ENCODE measurements at regions not wholly inside any gene's neighbourhood (a gene's known extent, or its start where the extent isn't known, plus 50 kb on each side); places are given as distances from the start of the nearest gene placed in this dataset.

- Histone ChIP-seq H3K27me3 (ENCODE audit: low read depth) (no peaks in the 10 kb centered on the region), H3K4me1 (no peaks in the 10 kb centered on the region), H3K27ac (no peak overlapping the region), H3K36me3 (no peaks in the 10 kb centered on the region), H3K4me3 (no peak overlapping the region), H3K9me3 (no peaks in the 10 kb centered on the region)
- TF ChIP-seq CTCF (IDR thresholded peaks at IDR 0.05) = peak; percentile 12
- no peak for ATAC-seq
- intact Hi-C loops (cut with DNase I) = no loop called here
- DNase-seq = no peak
Observed at GRCh38 chr5:68661237-68661636, 432.6 kb upstream of the SLC30A5 start.

GRCh38 chr5:68662804-68663307, 431.0 kb upstream of the SLC30A5 start:
- intact Hi-C loops (cut with DNase I) = no loop called here
- TF ChIP-seq CTCF (IDR thresholded peaks at IDR 0.05) = no peak

GRCh38 chr5:68669864-68670575, 423.8 kb upstream of the SLC30A5 start:
- no peak for TF ChIP-seq CTCF (IDR thresholded peaks at IDR 0.05)
- H3K9me3 ChIP-seq = no peaks in the 10 kb centered on the region
- H3K36me3 ChIP-seq = no peaks in the 10 kb centered on the region
- DNase-seq (no peak), ATAC-seq (no peak)
- no peaks in the 10 kb centered on the region for H3K27me3 ChIP-seq (ENCODE audit: low read depth)
- no peak overlapping the region for H3K27ac ChIP-seq
- H3K4me3 ChIP-seq = no peak overlapping the region
- intact Hi-C loops (cut with DNase I) = no loop called here
- H3K4me1 ChIP-seq = peaks cover 7% of the 10 kb centered on the region

More at GRCh38 chr5:68662804-68663307, 431.0 kb upstream of the SLC30A5 start:
- Histone ChIP-seq H3K4me3 (no peak overlapping the region), H3K27me3 (ENCODE audit: low read depth) (no peaks in the 10 kb centered on the region), H3K9me3 (no peaks in the 10 kb centered on the region), H3K36me3 (no peaks in the 10 kb centered on the region), H3K4me1 (no peaks in the 10 kb centered on the region), H3K27ac (no peak overlapping the region)
- DNase-seq (no peak), ATAC-seq (no peak)

- no peak for TF ChIP-seq CTCF (IDR thresholded peaks at IDR 0.05)
- H3K27ac ChIP-seq = no peak overlapping the region
- ATAC-seq (no peak), DNase-seq (no peak)
- no peaks in the 10 kb centered on the region for H3K36me3 ChIP-seq
- intact Hi-C loops (cut with DNase I) = no loop called here
- no peaks in the 10 kb centered on the region for H3K9me3 ChIP-seq
- peaks cover 7% of the 10 kb centered on the region for H3K4me1 ChIP-seq
- H3K27me3 ChIP-seq (ENCODE audit: low read depth) = no peaks in the 10 kb centered on the region
- H3K4me3 ChIP-seq = peak overlapping the region; percentile 4
Observed at GRCh38 chr5:68673106-68673822, 420.6 kb upstream of the SLC30A5 start.

- H3K4me1 ChIP-seq = peaks cover 7% of the 10 kb centered on the region
- ATAC-seq (no peak), DNase-seq (no peak)
- no peaks in the 10 kb centered on the region for H3K36me3 ChIP-seq
- intact Hi-C loops (cut with DNase I) = no loop called here
- no peaks in the 10 kb centered on the region for H3K27me3 ChIP-seq (ENCODE audit: low read depth)
- no peak for TF ChIP-seq CTCF (IDR thresholded peaks at IDR 0.05)
- H3K27ac ChIP-seq = no peak overlapping the region
- no peaks in the 10 kb centered on the region for H3K9me3 ChIP-seq
- no peak overlapping the region for H3K4me3 ChIP-seq
Observed at GRCh38 chr5:68673823-68674180, 420.0 kb upstream of the SLC30A5 start.

Measured in lower lobe of right lung (tissue), 2 donors.